HepG2 (cell line): ENCODE measurements at regions not wholly inside any gene's neighbourhood (a gene's known extent, or its start where the extent isn't known, plus 50 kb on each side); places are given as distances from the start of the nearest gene placed in this dataset.

Source experiments
- ATAC-seq: fragments of 200-7000 bp; cut with Tn5 transposase; 3 replicates; pipeline ENCODE4 v1.9.1; 2020; ENCODE audit warnings: mild to moderate bottlenecking, moderate library complexity
- BruUV-seq: library from RNA; stranded (reverse); fragments of 400-500 nt; replicated peaks from 2 replicates; lab custom pipeline; 2021; lab: Mats Ljungman, UMichigan
- CTCF ChIA-PET: fragments of 300-600 bp; formaldehyde crosslinking; extraction: SDS; loops from one replicate; lab custom pipeline; 2021; ENCODE audit warnings: low total read pairs, inconsistent platforms, low intra/inter-chr PET ratio; lab: Yijun Ruan, JAX
- POLR2A ChIA-PET: fragments of 350-600 bp; sonication (Branson Sonifier 250); formaldehyde crosslinking; loops from one replicate; lab custom pipeline; 2020; ENCODE audit warnings: antibody characterized with exemption, inconsistent platforms; lab: Yijun Ruan, JAX
- DNase-seq: peaks from one replicate; pipeline ENCODE4 v3.0.0-alpha.2; 2015; ENCODE audit warnings: low spot score
- FAIRE-seq: peaks from 3 replicates; lab custom pipeline; 2011; peaks lifted over from hg19 to GRCh38; lab: Jason Lieb, UNC
- H2AFZ ChIP-seq: one replicate; pipeline ENCODE4 v1.6.1; 2011; ENCODE audit warnings: low read length, inconsistent platforms
- H3K27ac ChIP-seq: fragments of 300-600 bp; 3 replicates; pipeline ENCODE4 v1.8.0; 2011; ENCODE audit warnings: mixed run types, mild to moderate bottlenecking, mixed read lengths, low read length, inconsistent platforms; ENCODE audit not compliant: insufficient read depth; ENCODE audit errors: extremely low read length
- H3K27me3 ChIP-seq, 2 experiments: fragments of 200-600 bp in 1 of 2; 2 replicates in 1 of 2; 3 replicates in 1 of 2; pipeline versions ENCODE4 v1.6.0 to v1.8.0; 2011; ENCODE audit warnings: low read length in 2 of 2, mild to moderate bottlenecking in 2 of 2, moderate library complexity in 2 of 2, inconsistent platforms in 1 of 2; ENCODE audit not compliant: insufficient read depth in 2 of 2, control insufficient read depth in 1 of 2
- H3K36me3 ChIP-seq, 2 experiments: fragments of 200-600 bp in 1 of 2; replicated peaks in 1 of 2; 2 replicates in 1 of 2; 3 replicates in 1 of 2; pipeline versions ENCODE4 v1.5.1 to v1.8.0; 2011; ENCODE audit warnings: low read length in 2 of 2, inconsistent platforms in 1 of 2; ENCODE audit not compliant: insufficient read depth in 2 of 2, control insufficient read depth in 1 of 2
- H3K4me1 ChIP-seq: 2 replicates; pipeline ENCODE4 v1.5.1; 2012; ENCODE audit warnings: low read length, inconsistent platforms; ENCODE audit not compliant: insufficient read depth
- H3K4me2 ChIP-seq: 2 replicates; pipeline ENCODE4 v1.6.0; 2011; ENCODE audit warnings: low read depth, low read length, inconsistent platforms
- H3K4me3 ChIP-seq, 3 experiments: fragments of 200-600 bp in 1 of 3; sonication (generic), shearing (Covaris generic) in 1 of 3; replicated peaks in 1 of 3; 2 replicates each; pipeline ENCODE4 v1.5.1; 2011 to 2016; ENCODE audit warnings: low read length in 3 of 3, inconsistent platforms in 2 of 3, low read depth in 2 of 3, mild to moderate bottlenecking in 2 of 3, control low read depth in 1 of 3, mixed read lengths in 1 of 3; ENCODE audit not compliant: insufficient read depth in 1 of 3
- H3K79me2 ChIP-seq: one replicate; pipeline ENCODE4 v1.6.1; 2011; ENCODE audit warnings: low read length, inconsistent platforms; ENCODE audit not compliant: insufficient read depth
- H3K9ac ChIP-seq: 2 replicates; pipeline ENCODE4 v1.6.0; 2011; ENCODE audit warnings: mild to moderate bottlenecking, low read depth, low read length, inconsistent platforms; ENCODE audit not compliant: insufficient read depth
- H3K9me3 ChIP-seq: 2 replicates; pipeline ENCODE4 v1.5.1; 2012; ENCODE audit warnings: mild to moderate bottlenecking, low read length
- H4K20me1 ChIP-seq: 2 replicates; pipeline ENCODE4 v1.6.0; 2011; ENCODE audit warnings: inconsistent platforms, mild to moderate bottlenecking, low read length, moderate library complexity; ENCODE audit not compliant: insufficient read depth
- ATF7 ChIP-seq, 2 experiments: fragments of 450-650 bp in 1 of 2; sonication (generic) in 1 of 2; formaldehyde crosslinking in 1 of 2; IDR thresholded peaks; 2 replicates each; pipeline versions ENCODE4 v1.4.0 to v1.6.1; 2016 to 2020; ENCODE audit warnings: antibody characterized with exemption in 1 of 2, mild to moderate bottlenecking in 1 of 2, missing genetic modification reagents in 1 of 2
- BRCA1 ChIP-seq: sonication (generic); formaldehyde crosslinking; IDR thresholded peaks from 2 replicates; pipeline ENCODE4 v1.4.0; 2020; ENCODE audit warnings: missing genetic modification reagents
- BRF2 ChIP-seq: sonication (generic); formaldehyde crosslinking; IDR thresholded peaks from 2 replicates; pipeline ENCODE4 v1.8.1; 2022; ENCODE audit warnings: mild to moderate bottlenecking, missing genetic modification reagents
- FOXO1 ChIP-seq: sonication (generic); formaldehyde crosslinking; IDR thresholded peaks from 2 replicates; pipeline ENCODE4 v1.4.0; 2020; ENCODE audit warnings: missing genetic modification reagents
- FUBP1 ChIP-seq: sonication (generic); formaldehyde crosslinking; IDR thresholded peaks from 2 replicates; pipeline ENCODE4 v1.5.1; 2020; ENCODE audit warnings: missing genetic modification reagents, mild to moderate bottlenecking, borderline replicate concordance
- MAX ChIP-seq: IDR thresholded peaks from 2 replicates; pipeline ENCODE4 v1.6.1; 2012; ENCODE audit warnings: inconsistent platforms
- NR2C2 ChIP-seq: sonication (generic); formaldehyde crosslinking; IDR thresholded peaks from 2 replicates; pipeline ENCODE4 v1.4.0; 2020; ENCODE audit warnings: missing genetic modification reagents, mild to moderate bottlenecking, moderate library complexity, borderline replicate concordance
- RFXANK ChIP-seq: IDR thresholded peaks from 2 replicates; pipeline ENCODE4 v1.6.1; 2016
- TEAD2 ChIP-seq: sonication (generic); formaldehyde crosslinking; IDR thresholded peaks from 2 replicates; pipeline ENCODE4 v1.9.0; 2021; ENCODE audit warnings: missing genetic modification reagents
- ZEB1 ChIP-seq: IDR thresholded peaks from 2 replicates; pipeline ENCODE4 v1.6.1; 2012; ENCODE audit warnings: mild to moderate bottlenecking, low read depth, inconsistent platforms; ENCODE audit not compliant: insufficient replicate concordance
- ZNF326 ChIP-seq: sonication (generic); formaldehyde crosslinking; IDR thresholded peaks from 2 replicates; pipeline ENCODE4 v1.4.0; 2020; ENCODE audit warnings: missing genetic modification reagents, borderline replicate concordance
- ZNF468 ChIP-seq: sonication (generic); formaldehyde crosslinking; IDR thresholded peaks from 2 replicates; pipeline ENCODE4 v1.8.0; 2022; ENCODE audit warnings: mild to moderate bottlenecking, moderate library complexity, missing genetic modification reagents
- ZNF580 ChIP-seq: IDR thresholded peaks from 2 replicates; pipeline ENCODE4 v1.6.1; 2016; ENCODE audit warnings: low read depth, borderline replicate concordance
- ZNF850 ChIP-seq: sonication (generic); formaldehyde crosslinking; conservative IDR thresholded peaks from 2 replicates; pipeline ENCODE4 v1.9.0; 2021; ENCODE audit warnings: mild to moderate bottlenecking, missing genetic modification reagents
- WGBS: methylation state at CpG from one replicate; pipeline ENCODE4 v1.1.6; 2017; ENCODE audit warnings: low lambda C conversion rate; 5-methylcytosine and 5-hydroxymethylcytosine counted together
- in situ Hi-C: cut with HindIII; loops from 2 replicates; pipeline ENCODE4 v1.10.0; 2017; ENCODE audit warnings: low pct_unique_long_range_greater_than_20kb; ENCODE audit not compliant: extremely low pct_ligation_motif_present
- intact Hi-C: fragments of 100-400 bp; cut with micrococcal nuclease; formaldehyde crosslinking; loops from one replicate; pipeline ENCODE4 v1.10.0; 2022; ENCODE audit not compliant: unreplicated experiment
- TF ChIP-seq, protein P1 (sequence below): IDR thresholded peaks from 2 replicates; pipeline ENCODE4 v1.6.1; 2016; ENCODE audit warnings: low read depth
- TF ChIP-seq, protein P2 (sequence below): sonication (generic); formaldehyde crosslinking; IDR thresholded peaks from 2 replicates; pipeline ENCODE4; 2020; ENCODE audit warnings: missing genetic modification reagents, mild to moderate bottlenecking, borderline replicate concordance

DNA sequence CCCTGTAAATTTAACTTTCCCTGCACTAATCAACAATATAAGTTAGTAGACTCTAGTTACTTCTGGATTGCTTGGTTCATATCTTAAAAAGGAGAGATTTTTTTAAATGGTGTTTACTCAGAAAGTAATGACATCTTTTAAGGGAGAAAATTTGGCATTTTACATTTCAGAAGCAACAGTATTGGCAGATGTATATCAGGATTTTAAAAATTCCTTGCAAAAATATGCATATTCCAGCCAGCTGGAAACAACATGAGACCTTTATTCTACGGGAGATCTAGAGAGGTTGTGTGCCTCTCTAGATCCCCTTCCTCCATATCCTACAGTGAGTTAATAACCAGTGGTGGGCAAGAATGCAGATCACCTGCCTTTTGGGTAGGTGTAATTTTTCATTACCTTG is 848.2 kb downstream of the USP25 start:
- TF ChIP-seq ZEB1 (no peak), ZNF580 (no peak), BRCA1 (CRISPR knock-in tag) (no peak), RFXANK (CRISPR knock-in tag) (no peak), BRF2 (CRISPR knock-in tag) (no peak), ZNF850 (CRISPR knock-in tag) (no peak), ATF7 (IDR thresholded peaks at IDR 0.05) (no peak), ATF7 (CRISPR knock-in tag; IDR thresholded peaks at IDR 0.05) (no peak), NR2C2 (no peak), FUBP1 (no peak), ZNF326 (CRISPR knock-in tag) (no peak), FOXO1 (CRISPR knock-in tag) (no peak), TEAD2 (CRISPR knock-in tag) (no peak), MAX (no peak), ZNF468 (CRISPR knock-in tag) (no peak)
- TF ChIP-seq, protein P1, sequence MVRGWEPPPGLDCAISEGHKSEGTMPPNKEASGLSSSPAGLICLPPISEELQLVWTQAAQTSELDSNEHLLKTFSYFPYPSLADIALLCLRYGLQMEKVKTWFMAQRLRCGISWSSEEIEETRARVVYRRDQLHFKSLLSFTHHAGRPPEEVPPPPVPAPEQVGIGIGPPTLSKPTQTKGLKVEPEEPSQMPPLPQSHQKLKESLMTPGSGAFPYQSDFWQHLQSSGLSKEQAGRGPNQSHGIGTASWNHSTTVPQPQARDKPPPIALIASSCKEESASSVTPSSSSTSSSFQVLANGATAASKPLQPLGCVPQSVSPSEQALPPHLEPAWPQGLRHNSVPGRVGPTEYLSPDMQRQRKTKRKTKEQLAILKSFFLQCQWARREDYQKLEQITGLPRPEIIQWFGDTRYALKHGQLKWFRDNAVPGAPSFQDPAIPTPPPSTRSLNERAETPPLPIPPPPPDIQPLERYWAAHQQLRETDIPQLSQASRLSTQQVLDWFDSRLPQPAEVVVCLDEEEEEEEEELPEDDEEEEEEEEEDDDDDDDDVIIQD, result no peak
- TF ChIP-seq, protein P2, sequence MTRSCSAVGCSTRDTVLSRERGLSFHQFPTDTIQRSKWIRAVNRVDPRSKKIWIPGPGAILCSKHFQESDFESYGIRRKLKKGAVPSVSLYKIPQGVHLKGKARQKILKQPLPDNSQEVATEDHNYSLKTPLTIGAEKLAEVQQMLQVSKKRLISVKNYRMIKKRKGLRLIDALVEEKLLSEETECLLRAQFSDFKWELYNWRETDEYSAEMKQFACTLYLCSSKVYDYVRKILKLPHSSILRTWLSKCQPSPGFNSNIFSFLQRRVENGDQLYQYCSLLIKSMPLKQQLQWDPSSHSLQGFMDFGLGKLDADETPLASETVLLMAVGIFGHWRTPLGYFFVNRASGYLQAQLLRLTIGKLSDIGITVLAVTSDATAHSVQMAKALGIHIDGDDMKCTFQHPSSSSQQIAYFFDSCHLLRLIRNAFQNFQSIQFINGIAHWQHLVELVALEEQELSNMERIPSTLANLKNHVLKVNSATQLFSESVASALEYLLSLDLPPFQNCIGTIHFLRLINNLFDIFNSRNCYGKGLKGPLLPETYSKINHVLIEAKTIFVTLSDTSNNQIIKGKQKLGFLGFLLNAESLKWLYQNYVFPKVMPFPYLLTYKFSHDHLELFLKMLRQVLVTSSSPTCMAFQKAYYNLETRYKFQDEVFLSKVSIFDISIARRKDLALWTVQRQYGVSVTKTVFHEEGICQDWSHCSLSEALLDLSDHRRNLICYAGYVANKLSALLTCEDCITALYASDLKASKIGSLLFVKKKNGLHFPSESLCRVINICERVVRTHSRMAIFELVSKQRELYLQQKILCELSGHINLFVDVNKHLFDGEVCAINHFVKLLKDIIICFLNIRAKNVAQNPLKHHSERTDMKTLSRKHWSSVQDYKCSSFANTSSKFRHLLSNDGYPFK (CRISPR knock-in tag), result no peak
- intact Hi-C loops (no loop called here), in situ Hi-C loops (no loop called here)
- no peak overlapping the region for H2AFZ ChIP-seq
- ChIA-PET POLR2A (no interaction called here), CTCF (no interaction called here)
- H3K9ac ChIP-seq, result no peak overlapping the region
- no peak overlapping the region for H3K4me2 ChIP-seq
- H4K20me1 ChIP-seq, result no peaks in the 10 kb centered on the region
- no peaks in the 10 kb centered on the region for H3K27me3 ChIP-seq
- no peak overlapping the region for H3K4me3 ChIP-seq
- no peaks in the 10 kb centered on the region for H3K4me1 ChIP-seq
- FAIRE-seq (no peak), DNase-seq (no peak), ATAC-seq (no peak)
- no TSS peak for BruUV-seq
- H3K79me2 ChIP-seq, result no peaks in the 10 kb centered on the region
- WGBS, result 87% methylated on average over 1 of the region's 1 CpG
- H3K36me3 ChIP-seq, result no peaks in the 10 kb centered on the region
- no peaks in the 10 kb centered on the region for H3K9me3 ChIP-seq
- H3K27ac ChIP-seq, result no peak overlapping the region
